ENCODE measurements at regions not wholly inside any gene's neighbourhood (a gene's known extent, or its start where the extent isn't known, plus 50 kb on each side); places are given as distances from the start of the nearest gene placed in this dataset.

- DNase-seq, result no peak
Observed at GRCh38 chr3:72118628-72119027, 333.7 kb upstream of the PROK2 start.

GRCh38 chr3:72116226-72116625 lies 331.3 kb upstream of the PROK2 start:
- no peak for DNase-seq

DNA sequence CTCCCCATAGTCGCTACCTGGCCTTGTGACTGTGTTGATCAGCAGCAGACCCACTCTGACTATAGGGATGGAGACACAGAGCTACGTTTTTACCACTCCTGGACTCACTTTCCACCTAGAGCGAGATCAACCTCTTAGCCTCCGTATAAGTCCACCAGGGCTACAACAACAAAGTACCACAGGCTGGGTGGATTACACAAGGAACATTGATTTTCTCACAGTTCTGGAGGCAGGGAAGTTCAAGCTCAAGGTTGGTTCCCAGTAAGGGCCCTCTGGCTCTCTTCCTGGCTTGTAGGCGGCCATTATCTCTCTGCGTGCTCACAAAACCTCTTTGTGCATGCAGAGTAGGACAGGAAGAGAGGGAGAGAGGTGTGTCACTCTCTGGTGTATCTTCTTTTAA lies 330.4 kb upstream of the PROK2 start:
- no peak for DNase-seq

DNA sequence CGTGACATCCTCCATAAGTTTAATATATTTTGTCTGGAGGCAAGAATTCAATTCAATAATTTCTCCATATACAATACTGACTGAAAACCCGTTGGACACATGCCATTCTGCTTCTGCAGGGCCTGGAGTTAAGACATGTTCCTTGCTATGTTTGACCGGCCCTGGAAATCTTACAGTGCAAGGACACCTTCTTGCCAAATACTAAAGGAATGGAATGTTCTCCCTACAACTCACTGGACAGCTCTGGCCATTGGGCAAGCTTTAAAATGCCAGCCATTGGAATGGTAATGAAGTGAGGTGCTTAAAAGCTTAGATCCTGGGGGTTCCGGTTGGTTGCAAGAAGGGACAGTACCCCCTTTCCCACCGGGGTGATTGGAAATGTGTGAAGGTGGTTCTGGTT lies 329.8 kb upstream of the PROK2 start:
- DNase-seq, result no peak

- no peak for DNase-seq
Observed at GRCh38 chr3:72113964-72114363, 329.0 kb upstream of the PROK2 start.

GRCh38 chr3:72113564-72113963 lies 328.6 kb upstream of the PROK2 start:
- DNase-seq, result no peak

DNA sequence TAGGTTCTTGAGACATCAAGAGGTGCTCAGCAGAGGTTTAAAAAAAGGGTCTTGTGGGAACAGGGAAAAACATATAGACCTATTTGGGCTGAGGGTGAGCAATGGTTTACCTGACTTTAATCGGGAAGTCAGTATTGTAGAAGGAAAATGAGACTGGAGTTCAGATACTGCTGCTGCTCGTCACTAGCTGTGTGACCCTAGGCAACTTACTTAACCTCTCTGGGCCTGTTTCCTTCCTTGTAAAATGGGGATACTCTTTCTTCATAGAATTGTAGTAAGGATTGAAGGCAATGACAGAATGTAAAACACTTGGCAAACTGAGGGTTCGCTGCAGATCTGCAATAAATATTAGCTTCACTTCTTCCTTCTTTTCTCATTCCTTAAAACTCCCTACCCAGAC lies 327.5 kb upstream of the PROK2 start:
- no peak for DNase-seq

DNA sequence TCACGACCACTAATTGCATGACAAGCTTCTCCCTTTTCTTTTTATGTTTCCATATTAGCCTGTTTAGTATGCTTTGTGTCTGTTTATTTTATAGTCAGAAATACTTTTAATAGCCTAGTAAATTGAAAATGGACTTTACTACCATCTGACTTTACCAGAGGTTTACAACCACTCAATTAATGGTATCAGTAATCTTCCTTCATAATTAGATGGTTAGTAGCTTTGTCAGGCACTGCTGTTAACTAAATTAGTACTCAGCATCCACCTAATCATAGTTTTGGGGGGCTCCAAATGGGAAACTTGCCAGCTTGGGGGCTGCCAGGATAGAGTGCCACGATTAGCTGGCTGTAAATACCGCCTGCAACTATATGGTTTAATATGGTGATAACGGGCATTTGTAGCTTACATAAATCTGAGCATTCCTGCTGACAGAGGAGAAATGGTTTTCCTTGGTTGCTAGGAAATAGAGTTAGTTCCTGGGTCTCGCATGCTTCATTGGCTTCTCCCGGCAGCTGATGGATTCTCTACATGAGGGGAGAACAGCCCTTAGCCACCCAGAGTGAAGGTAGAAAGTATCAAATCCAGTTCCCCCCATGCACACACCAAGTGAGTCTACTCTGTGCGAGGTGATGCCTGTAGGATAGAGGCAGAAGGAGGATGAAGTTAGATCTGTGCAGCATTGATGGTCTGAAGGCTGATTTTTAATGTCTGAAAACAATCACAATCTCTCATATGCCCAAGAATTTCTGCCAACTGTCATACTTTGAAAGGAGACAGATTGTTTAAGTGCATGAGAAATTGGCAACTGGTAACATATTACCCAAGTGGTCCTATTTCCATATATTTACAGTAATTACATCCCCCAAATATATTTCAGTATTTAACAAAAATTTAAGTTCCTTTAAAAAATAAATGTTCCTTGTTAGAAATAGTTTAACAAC lies 326.6 kb upstream of the PROK2 start:
- no peak for DNase-seq

DNA sequence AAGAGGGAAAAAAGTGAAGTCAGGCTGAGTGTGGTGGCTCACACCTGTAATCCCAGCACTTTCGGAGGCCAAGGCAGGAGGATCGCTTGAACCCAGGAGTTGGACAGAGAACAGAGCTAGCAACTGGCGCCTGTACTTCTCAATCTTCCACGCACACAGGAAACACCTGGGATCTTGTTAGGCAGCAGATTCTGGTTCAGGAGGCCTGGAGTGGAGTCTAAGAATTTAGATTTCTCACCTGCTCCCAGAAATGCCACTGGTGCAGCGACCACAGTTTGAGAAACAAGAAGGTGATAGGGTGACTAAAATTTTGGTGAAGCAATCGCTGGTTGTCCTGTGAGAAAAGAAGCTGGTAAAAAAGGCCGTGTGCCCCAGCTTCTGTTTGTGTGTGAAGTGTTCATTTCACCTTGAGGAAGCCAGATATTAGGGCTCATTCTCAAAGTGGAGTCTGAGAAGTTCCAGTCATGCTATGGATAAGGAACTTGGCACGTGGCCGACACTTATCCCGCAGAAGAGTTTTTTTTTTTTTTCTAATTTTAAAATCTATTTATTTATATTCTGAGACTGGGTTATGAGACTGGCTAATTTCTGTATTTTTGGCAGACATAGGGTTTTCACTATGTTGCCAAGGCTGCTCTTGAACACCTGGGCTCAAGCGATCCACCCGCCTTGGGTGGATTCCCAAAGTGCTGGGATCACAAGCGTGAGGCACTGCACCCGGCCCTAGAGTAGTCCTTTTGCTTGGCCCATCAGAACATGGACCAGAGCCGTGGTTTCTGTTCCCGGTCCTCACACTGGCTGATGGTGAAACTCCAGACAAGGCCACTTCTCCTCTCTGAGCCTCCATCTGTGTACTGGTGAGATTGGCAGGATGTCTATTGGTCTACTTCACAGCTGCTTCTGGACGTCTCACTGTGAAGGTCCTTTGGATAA lies 324.6 kb upstream of the PROK2 start:
- DNase-seq, result no peak

GRCh38 chr3:72105306-72105705 lies 320.4 kb upstream of the PROK2 start:
- DNase-seq, result no peak

- no peak for DNase-seq
Observed at GRCh38 chr3:72102112-72102616, 317.2 kb upstream of the PROK2 start.

GRCh38 chr3:72101494-72101893 lies 316.5 kb upstream of the PROK2 start:
- no peak for DNase-seq

DNA sequence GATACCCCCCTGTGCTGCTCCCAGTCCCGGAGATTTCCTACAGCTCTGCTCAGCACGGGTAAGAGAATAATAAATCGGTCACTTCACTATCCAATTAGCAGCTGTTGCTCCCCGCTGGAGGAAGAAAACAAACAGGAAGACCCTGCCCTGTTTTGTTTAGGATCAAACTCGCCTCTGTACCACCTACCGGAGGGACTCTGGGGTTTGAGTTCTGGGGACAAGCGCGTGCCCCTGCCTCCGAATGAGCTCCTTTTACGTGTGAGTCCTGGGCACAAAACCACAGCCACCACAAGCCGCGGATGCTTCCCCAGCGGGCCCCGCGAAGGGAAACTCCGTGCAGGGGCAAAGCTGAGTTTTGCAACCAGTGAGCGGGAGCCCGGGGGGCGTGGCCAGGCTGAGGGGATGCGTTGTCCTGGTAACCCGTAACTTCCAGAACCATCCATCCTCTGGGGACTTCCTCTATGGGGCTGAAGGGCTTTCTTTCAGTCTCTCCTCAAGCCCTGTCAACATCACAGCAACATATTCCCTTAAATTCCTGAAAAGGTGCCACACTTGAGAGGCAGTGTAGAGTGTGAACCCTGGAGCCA lies 315.7 kb upstream of the PROK2 start:
- peak; percentile 91 to 92 for DNase-seq

- no peak for DNase-seq
Observed at GRCh38 chr3:72100080-72100511, 315.1 kb upstream of the PROK2 start.

DNA sequence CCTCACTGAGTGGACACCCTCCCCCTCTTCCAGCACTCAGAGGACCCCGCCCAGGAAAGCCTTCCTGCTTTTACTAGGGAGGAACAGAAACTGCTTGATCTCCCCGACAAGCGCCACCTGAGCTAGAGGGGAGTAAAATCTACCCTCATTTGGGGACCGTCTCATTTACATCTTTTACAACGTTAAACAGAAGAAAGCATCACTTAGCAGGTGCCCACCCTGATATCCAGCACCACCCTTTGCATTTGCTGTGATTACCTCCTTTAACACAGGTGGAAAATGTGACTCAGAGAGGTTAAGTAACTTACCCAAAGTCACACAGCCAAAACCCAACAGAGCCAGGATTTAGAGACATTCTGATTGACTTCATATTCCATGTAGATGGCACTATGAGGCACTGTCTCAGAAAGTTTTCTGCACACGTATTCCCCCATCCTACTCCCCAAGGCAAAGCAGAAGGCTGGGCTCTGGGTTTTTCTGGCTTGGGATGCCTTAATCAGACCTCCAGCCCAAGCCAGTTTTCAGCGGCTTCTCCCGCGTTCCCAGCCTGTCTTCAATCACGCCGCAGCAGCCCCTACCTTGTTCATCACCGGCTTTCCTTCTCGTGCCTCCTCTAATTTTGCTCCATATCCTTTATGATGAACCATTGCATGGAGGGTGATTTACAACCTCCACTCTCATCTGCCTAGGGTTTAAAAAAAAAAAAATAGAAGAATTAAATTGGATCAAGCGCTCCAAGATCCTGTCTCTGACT lies 314.6 kb upstream of the PROK2 start:
- no peak for DNase-seq

DNA sequence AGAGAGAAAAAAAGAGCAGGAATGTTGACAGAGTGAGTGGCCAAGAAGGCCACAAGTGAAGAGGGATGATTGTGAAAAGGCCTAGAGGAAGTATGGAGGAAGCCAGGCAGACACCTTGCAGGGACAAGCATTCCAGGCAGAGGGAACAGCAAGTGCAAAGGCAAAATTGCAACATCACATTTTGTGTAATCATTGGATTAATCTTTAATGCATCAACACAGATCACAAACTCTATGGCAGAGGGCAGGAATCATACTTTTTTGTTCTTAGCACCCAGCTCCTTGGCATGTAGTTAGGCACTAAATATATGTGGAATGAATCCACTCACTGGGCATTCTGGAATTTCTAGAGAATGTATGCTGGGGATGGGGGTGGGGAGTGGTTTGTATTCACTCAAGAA lies 312.1 kb upstream of the PROK2 start:
- DNase-seq, result no peak

GRCh38 chr3:72095521-72095920 lies 310.6 kb upstream of the PROK2 start:
- no peak for DNase-seq

GRCh38 chr3:72093992-72094334 lies 309.0 kb upstream of the PROK2 start:
- DNase-seq, result no peak

DNA sequence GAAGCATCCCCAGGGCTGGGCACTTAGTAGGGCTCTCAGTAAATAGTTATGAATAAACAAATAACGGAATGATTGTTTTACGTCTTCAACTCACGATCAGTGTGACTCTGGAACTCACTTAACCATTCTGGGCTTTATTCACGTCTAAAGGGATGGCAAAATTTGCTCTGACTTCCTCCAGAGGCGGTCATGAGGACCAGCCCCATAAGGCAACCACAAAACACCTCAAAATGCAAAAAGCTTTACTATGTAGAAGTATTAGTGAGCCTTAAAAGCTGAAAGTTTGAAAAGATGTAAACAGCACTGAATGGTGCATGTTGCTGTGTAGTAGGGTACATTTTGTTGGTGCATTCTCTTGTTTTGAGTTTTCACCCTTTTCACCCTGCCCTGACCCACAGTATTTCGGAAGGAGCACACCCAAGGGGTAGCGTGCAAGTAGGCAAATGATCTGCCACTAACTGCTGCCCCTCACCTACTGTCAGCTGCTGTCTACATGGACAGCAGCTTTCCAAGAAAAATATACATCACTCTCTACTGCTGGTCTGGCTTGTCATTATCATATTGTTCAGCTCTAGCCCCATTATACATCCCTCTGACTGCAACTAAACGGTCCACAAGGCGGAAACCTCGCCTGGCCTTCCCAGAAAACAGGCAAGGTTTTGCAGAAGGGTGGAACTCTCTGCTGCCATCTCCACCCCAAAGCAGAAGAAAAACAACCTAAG lies 308.5 kb upstream of the PROK2 start:
- DNase-seq, result no peak

DNA sequence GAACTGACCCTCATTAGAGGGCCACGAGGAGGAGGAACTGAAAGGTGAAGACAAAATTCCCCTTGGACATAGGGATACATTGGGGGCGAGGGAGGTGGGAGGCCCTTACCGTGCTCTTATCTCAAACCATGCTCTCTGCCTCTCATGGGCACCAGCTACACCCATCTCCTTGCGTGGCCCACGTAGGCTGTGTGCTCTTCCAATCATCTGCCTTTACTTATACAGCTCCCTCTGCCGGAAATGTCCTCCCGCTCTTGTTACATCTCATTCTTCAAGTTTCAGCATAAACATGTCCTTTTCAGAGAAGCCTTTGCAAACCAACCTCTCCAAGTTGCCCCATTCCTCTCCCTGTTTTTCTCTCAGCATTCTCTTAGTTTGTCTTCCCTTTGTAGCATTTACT lies 307.8 kb upstream of the PROK2 start:
- no peak for DNase-seq

DNA sequence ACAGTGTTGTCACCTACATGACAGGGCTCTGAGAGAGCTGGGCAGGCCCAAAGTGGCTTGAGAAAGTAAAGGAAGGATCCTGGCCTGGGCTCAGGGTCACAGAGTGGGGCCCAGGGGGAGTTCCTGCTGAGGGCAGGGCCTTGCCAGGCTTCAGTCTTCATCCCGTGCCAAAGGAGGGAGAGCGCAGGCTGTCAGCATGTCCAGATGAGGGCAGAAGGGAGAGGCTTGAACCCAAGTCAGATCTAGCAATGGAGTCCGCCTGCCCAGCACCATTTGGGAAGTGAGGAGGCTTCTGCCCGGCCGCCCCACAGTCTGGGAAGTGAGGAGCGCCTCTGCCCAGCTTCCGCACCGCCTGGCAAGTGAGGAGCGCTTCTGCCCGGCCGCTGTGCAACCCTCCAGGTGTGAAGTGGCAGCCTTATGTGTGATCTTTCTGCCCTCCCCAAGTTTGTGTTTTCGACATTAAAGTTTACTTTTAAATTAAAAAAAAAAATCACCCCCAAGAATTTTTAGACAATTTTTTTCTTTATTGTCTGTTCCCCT lies 303.6 kb upstream of the PROK2 start:
- no peak for DNase-seq

- no peak for DNase-seq
Observed at GRCh38 chr3:72087420-72087819, 302.5 kb upstream of the PROK2 start.

Data from activated T-cell treated with anti-CD3 and anti-CD28 coated beads, Interleukin-2, amount 50 U/mL, for 48 hours (primary cell).